DMS 273 (cell line): ENCODE measurements at regions not wholly inside any gene's neighbourhood (a gene's known extent, or its start where the extent isn't known, plus 50 kb on each side); places are given as distances from the start of the nearest gene placed in this dataset.
"Not testable (repeated sequence)": the region's sequence is repeated elsewhere in the genome, so short reads cannot be mapped to it uniquely, and the experiment has no call there.

Source experiments
- DNase-seq: peaks from one replicate; lab custom pipeline; 2025; ENCODE audit not compliant: unreplicated experiment; lab: John Stamatoyannopoulos, UW

- not testable (repeated sequence) for DNase-seq
These were observed 70.2 kb downstream of the ZNF726 start for GRCh38 chr19:23984911-23985310.

GRCh38 chr19:23986623-23987022 lies 71.9 kb downstream of the ZNF726 start:
- no peak for DNase-seq

- DNase-seq, result peak; percentile 47
These were observed 76.5 kb downstream of the ZNF726 start for GRCh38 chr19:23991170-23991569.

GRCh38 chr19:23992348-23992747 lies 77.7 kb downstream of the ZNF726 start:
- DNase-seq, result no peak

GRCh38 chr19:23993440-23993839 lies 78.8 kb downstream of the ZNF726 start:
- no peak for DNase-seq

GRCh38 chr19:23996549-23996948 lies 81.9 kb downstream of the ZNF726 start:
- DNase-seq, result peak; percentile 43

DNA sequence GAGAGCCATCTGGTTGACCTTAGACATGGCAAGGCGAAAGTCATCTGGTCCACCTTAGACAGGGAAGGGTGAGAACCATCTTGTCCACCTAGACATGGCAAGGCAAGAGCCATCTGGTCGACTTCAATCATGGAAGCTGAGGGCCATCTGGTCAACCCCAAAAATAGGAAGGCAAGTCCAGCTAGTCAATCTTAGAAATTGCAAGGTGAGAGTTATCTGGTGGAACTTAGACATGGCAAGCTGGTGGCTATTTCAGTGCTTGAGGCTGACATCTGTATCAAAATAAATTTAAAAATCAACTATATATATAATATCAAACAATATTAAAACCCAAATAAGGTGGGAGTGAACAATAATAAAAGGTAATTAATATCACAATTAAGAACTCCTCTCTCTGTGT lies 83.9 kb downstream of the ZNF726 start:
- peak; percentile 6 for DNase-seq

DNA sequence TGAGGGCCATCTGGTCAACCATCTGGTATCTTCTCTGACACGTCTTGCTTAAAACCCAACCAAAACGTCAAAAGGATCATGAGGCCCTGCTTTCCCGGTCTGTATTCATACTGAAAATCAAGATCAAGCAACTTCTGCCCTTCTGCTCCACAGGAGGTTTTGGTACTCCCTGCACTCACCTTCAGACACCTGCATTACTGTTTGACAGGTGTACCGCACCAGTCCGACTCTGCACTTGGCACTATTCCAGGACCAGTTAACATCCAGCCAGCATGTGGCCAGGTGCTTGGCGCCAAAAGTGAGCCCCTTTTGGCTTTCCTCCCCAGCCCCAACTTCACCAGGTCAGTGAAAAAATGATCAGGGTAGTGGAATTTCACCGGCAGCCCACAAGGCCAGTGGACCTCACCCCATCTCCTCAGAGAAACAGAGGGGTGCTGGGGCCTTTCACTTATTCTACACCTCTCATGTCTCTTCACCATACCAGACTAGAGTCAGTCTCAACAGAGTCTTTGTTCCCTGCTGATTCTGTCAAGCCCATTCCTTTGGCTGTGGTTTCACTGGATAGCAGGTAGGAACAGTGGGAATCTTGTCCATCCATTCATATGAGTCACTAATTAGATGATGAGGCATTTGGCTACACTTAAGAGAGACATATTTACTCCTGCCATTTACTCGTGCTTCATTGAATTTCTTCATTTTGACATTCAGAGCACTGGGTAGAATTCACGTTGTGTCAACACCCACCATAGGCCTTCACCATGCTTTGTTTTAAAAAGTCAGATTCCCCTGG lies 85.3 kb downstream of the ZNF726 start:
- peak; percentile 82 for DNase-seq

GRCh38 chr19:24000656-24001055 lies 86.0 kb downstream of the ZNF726 start:
- DNase-seq, result no peak

- no peak for DNase-seq
These were observed 84.6 kb upstream of the ZNF254 start for GRCh38 chr19:24002256-24002945.

- DNase-seq, result no peak
These were observed 83.5 kb upstream of the ZNF254 start for GRCh38 chr19:24003537-24003936.

DNA sequence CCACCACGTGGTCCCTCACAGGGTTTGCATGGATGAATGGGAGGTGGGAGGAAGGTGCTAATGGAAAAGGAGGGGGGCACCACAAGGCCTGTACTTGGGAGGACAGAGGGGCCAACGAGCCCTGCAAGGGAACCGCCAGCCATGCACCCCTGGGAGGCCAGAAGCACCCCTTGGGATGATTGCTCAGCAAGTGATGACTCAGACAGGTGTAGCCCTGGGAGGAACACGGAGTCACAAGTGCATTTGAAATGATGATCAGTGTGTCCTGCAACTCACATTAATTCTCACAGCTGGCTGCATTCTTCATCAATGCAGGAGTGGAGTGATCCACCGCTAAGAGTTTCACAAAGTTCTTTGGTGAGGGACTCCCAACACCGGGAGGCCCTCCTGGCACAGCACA lies 82.8 kb upstream of the ZNF254 start:
- no peak for DNase-seq

DNA sequence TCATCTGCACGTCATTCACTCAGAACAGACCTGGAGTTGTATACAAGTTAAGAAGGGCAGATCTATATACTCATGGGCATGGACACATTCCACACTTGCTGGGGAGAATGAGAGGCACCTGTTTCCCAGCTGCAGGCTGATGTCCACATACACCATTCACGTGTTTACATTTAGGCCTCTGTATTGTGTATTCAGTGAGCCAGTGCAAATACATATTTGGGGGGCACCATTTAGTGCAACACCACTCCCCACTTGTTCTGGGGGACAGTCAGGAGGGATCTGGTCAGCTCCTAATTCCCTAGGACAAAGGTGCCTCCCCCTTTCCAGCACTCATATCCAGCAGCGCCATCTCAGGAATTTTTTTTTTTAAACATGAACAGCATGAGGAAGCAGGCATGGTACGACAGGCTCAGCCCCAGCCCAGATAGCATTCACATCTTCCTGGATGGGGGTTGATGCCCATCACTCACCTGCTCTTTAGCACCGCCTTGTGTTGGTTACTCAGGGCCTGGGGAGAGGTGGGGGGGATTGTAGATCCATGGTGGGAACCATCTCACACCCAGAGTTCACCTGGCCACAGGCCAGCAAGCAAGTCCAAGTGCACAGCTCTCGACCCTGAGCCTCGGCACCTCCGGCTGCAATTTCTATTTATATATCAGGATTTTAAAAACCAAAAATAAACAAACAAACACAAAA lies 56.9 kb upstream of the ZNF254 start:
- no peak for DNase-seq

GRCh38 chr19:24032651-24033050 lies 54.3 kb upstream of the ZNF254 start:
- no peak for DNase-seq

- DNase-seq, result peak; percentile 96
These were observed 53.6 kb upstream of the ZNF254 start for GRCh38 chr19:24033301-24033962.

DNA sequence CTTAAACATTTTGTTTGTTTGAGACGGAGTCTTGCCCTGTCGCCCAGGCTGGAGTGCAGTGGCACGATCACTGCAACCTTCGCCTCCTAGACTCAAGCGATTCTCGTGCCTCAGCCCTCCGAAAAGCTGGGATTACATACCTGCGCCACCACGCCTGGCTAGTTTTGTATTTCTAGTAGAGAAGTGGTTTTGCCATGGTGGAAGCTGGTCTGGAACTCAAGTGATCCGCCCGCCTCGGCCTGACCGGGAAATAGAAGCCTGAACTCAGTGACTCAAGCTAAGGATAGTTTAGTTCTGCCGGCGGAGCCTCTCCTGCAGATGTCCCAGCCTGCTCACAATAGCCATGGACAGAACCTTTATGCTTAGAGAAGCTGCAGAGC lies 53.0 kb upstream of the ZNF254 start:
- peak; percentile 70 for DNase-seq

DNA sequence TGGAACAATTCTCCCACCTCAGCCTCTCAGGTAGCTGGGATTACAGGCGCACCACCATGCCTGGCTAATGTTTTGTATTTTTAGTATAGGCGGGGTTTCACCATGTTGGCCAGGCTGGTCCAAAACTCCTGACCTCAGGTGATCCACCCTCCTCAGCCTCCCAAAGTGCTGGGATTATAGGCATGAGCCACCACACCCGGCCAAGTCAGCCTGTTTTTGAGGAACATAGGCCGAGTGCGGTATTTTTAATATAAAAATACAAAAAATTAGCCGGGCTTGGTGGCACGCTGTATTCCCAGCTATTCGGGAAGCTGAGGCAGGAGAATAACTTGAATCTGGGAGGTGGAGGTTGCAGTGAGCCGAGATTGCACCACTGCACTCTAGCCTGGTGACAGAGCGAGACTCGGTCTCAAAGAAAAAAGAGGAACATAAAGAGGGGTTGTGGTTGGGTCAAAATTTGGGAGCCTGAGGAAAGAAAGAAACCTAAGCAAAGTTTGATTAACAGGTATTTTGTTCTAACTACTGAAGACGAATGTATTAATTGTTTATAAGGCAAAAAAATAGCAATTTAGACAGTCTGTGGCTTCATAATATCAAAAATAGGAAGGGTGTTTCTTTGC lies 51.6 kb upstream of the ZNF254 start:
- DNase-seq, result not testable (repeated sequence)
